Endothelial cell of umbilical vein (primary cell): ENCODE measurements at regions not wholly inside any gene's neighbourhood (a gene's known extent, or its start where the extent isn't known, plus 50 kb on each side); places are given as distances from the start of the nearest gene placed in this dataset.

Source experiments
- BruUV-seq: library from RNA; stranded (reverse); fragments of 400-500 nt; replicated peaks from 2 replicates; lab custom pipeline; 2021; lab: Mats Ljungman, UMichigan
- CTCF ChIA-PET: fragments of 300-600, 350-600 bp; sonication (Branson Sonifier 250); formaldehyde crosslinking; loops from one replicate; lab custom pipeline; 2021; ENCODE audit warnings: antibody characterized with exemption, inconsistent platforms; lab: Charles Lee
- POLR2A ChIA-PET: fragments of 300-600, 350-600 bp; sonication (Branson Sonifier 250); formaldehyde crosslinking; loops from one replicate; lab custom pipeline; 2021; ENCODE audit warnings: antibody characterized with exemption, inconsistent platforms; lab: Charles Lee
- DNase-seq: peaks from one replicate; pipeline ENCODE4 v3.0.0-alpha.2; 2011; ENCODE audit warnings: low read depth, low spot score
- FAIRE-seq: peaks from 2 replicates; lab custom pipeline; 2011; peaks lifted over from hg19 to GRCh38; lab: Jason Lieb, UNC
- H2AFZ ChIP-seq: 2 replicates; pipeline ENCODE4 v1.6.0; 2012; ENCODE audit warnings: low read depth, low read length, control low read depth, inconsistent platforms
- H3K27ac ChIP-seq: 2 replicates; pipeline ENCODE4 v1.5.1; 2011; ENCODE audit warnings: low read depth, mild to moderate bottlenecking, control low read depth, low read length, moderate library complexity; ENCODE audit not compliant: insufficient read depth
- H3K27me3 ChIP-seq, 2 experiments: 2 replicates each; pipeline versions ENCODE4 v1.6.0 to v1.6.1; 2011; ENCODE audit warnings: low read length in 2 of 2, mixed read lengths in 1 of 2; ENCODE audit not compliant: control insufficient read depth in 2 of 2, insufficient read depth in 2 of 2
- H3K36me3 ChIP-seq, 2 experiments: 2 replicates in 1 of 2; 3 replicates in 1 of 2; pipeline ENCODE4 v1.5.1; 2011; ENCODE audit warnings: low read length in 2 of 2, mild to moderate bottlenecking in 1 of 2, moderate library complexity in 1 of 2; ENCODE audit not compliant: control insufficient read depth in 2 of 2, insufficient read depth in 2 of 2; ENCODE audit errors: extremely low read depth in 1 of 2
- H3K4me1 ChIP-seq: 3 replicates; pipeline ENCODE4 v1.5.1; 2011; ENCODE audit warnings: mild to moderate bottlenecking, low read length; ENCODE audit not compliant: control insufficient read depth, insufficient read depth; ENCODE audit errors: extremely low read depth
- H3K4me2 ChIP-seq: 2 replicates; pipeline ENCODE4 v1.6.1; 2011; ENCODE audit warnings: low read length, control low read depth, mixed read lengths; ENCODE audit not compliant: insufficient read depth
- H3K4me3 ChIP-seq, 3 experiments: fragments of 200-600 bp in 1 of 3; sonication (generic), shearing (Covaris generic) in 1 of 3; replicated peaks in 1 of 3; 2 replicates each; pipeline ENCODE4 v1.5.1; 2011 to 2016; ENCODE audit warnings: control low read depth in 3 of 3, low read length in 3 of 3, mild to moderate bottlenecking in 2 of 3, inconsistent platforms in 1 of 3, low read depth in 1 of 3, moderate library complexity in 1 of 3; ENCODE audit not compliant: insufficient read depth in 1 of 3
- H3K79me2 ChIP-seq: 2 replicates; pipeline ENCODE4 v1.6.0; 2012; ENCODE audit warnings: low read length, inconsistent platforms; ENCODE audit not compliant: control insufficient read depth, insufficient read depth
- H3K9ac ChIP-seq: replicated peaks from 2 replicates; pipeline ENCODE3; 2011; ENCODE audit warnings: low read length, control low read depth; ENCODE audit not compliant: insufficient read depth; ENCODE audit errors: extremely low read depth
- H3K9me1 ChIP-seq: replicated peaks from 3 replicates; pipeline ENCODE4 v1.6.0; 2011; ENCODE audit warnings: mild to moderate bottlenecking, low read length; ENCODE audit not compliant: control insufficient read depth, insufficient read depth; ENCODE audit errors: extremely low read depth
- H3K9me3 ChIP-seq: replicated peaks from 2 replicates; pipeline ENCODE4 v1.5.1; 2012; ENCODE audit warnings: low read length, inconsistent platforms; ENCODE audit not compliant: control insufficient read depth, insufficient read depth
- H4K20me1 ChIP-seq: replicated peaks from 2 replicates; pipeline ENCODE3; 2011; ENCODE audit warnings: mild to moderate bottlenecking, low read length; ENCODE audit not compliant: control insufficient read depth, insufficient read depth; ENCODE audit errors: extremely low read depth
- EZH2 ChIP-seq: IDR thresholded peaks from 2 replicates; pipeline ENCODE4 v1.6.1; 2012; ENCODE audit warnings: borderline replicate concordance, low read depth, mild to moderate bottlenecking, moderate library complexity, low read length, inconsistent platforms; ENCODE audit not compliant: severe bottlenecking
- FOS ChIP-seq: IDR thresholded peaks from 2 replicates; pipeline ENCODE4 v1.6.1; 2011; ENCODE audit warnings: mild to moderate bottlenecking, low read length, moderate library complexity, borderline replicate concordance; ENCODE audit not compliant: insufficient read depth
- GATA2 ChIP-seq: IDR thresholded peaks from 2 replicates; pipeline ENCODE4 v1.7.0; 2011; ENCODE audit warnings: low read depth, mild to moderate bottlenecking, moderate library complexity, mixed read lengths, low read length; ENCODE audit not compliant: insufficient read length, insufficient read depth
- JUN ChIP-seq: IDR thresholded peaks from 2 replicates; pipeline ENCODE4 v1.6.1; 2011; ENCODE audit warnings: borderline replicate concordance, low read depth; ENCODE audit not compliant: insufficient read length, insufficient read depth
- MYC ChIP-seq: IDR thresholded peaks from one replicate; pipeline ENCODE4 v1.6.1; 2011; ENCODE audit warnings: mild to moderate bottlenecking, low read depth, low read length
- POLR2A ChIP-seq: IDR thresholded peaks from 2 replicates; pipeline ENCODE4 v1.6.1; 2012; ENCODE audit warnings: low read depth, mild to moderate bottlenecking, control low read depth, low read length
- POLR2AphosphoS5 ChIP-seq: IDR thresholded peaks from 2 replicates; pipeline ENCODE4 v1.6.1; 2012; ENCODE audit warnings: low read depth, mild to moderate bottlenecking, control low read depth, low read length, moderate library complexity; ENCODE audit not compliant: insufficient read depth
- dilution Hi-C: fragments of 300-500 bp; cut with MboI; formaldehyde crosslinking; loops from one replicate; pipeline ENCODE4 v1.15.0; 2019; ENCODE audit warnings: low sequenced_read_pairs; ENCODE audit not compliant: extremely low pct_ligation_motif_present
- intact Hi-C: fragments of 100-400 bp; cut with micrococcal nuclease; formaldehyde crosslinking; loops from one replicate; pipeline ENCODE4 v1.10.0; 2022
- TF ChIP-seq, protein P1 (sequence below): IDR thresholded peaks from 2 replicates; pipeline ENCODE4 v1.6.1; 2011; ENCODE audit not compliant: insufficient read depth, insufficient read length
- TF ChIP-seq, protein P2 (sequence below), 2 donors: IDR thresholded peaks; 1 replicate in 1 of 2; 2 replicates in 1 of 2; pipeline ENCODE4 v1.5.1; 2011; ENCODE audit warnings: low read length in 2 of 2, mild to moderate bottlenecking in 2 of 2, moderate library complexity in 2 of 2, control low read depth in 1 of 2, inconsistent platforms in 1 of 2, low read depth in 1 of 2; ENCODE audit not compliant: insufficient read depth in 1 of 2; ENCODE audit errors: extremely low read depth in 1 of 2

DNA sequence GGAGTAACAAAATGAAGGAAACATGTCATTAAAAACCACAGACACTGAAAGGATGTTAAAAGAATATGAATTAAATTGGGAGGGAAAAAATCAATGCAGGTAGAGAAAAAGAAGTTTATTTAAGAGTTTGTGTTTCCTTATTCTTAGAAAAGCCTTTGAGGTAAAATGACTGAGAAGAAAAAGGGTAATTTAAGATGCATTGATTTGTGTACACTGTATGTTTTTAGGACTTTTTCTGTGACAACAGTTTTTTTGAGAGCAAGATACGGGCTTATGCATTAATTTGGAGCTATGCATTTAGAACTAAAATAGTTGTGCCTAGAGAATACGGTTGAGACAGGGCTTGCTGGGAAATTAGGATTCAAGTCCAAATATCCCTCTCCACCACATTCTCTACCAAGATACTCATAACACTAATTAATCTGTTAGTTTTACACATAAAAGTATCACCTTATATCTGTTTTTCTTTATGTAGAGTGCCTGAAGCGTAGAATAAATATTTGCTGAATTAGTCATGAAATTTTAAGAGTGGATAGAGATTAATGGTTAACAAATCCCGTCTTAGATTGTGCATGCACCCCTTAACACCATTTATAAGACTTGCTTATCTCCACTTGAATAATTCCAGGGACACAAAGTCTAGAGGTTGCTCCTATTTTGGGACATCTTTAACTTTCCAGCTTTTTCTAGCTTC lies 232.5 kb downstream of the PCDH7 start:
- H3K9ac ChIP-seq, result no peak overlapping the region
- H3K27me3 ChIP-seq, result no peaks in the 10 kb centered on the region
- H3K79me2 ChIP-seq, result no peaks in the 10 kb centered on the region
- H4K20me1 ChIP-seq, result no peaks in the 10 kb centered on the region
- H3K4me2 ChIP-seq, result no peak overlapping the region
- BruUV-seq, result no TSS peak
- no peaks in the 10 kb centered on the region for H3K9me3 ChIP-seq
- H3K27ac ChIP-seq, result no peak overlapping the region
- no peaks in the 10 kb centered on the region for H3K36me3 ChIP-seq
- no peak overlapping the region for H3K4me3 ChIP-seq
- ChIA-PET POLR2A (interaction anchor here (0.6 kb wide), 1 partner anchor 1463 kb away, joined by 8 read pairs; no protein-coding TSS in a partner anchor), CTCF (interaction anchor here (1.0 kb wide), 1 partner anchor 16 kb away, joined by 3 read pairs; no protein-coding TSS in a partner anchor)
- DNase-seq (no peak), FAIRE-seq (peak; percentile 44)
- dilution Hi-C loops (no loop called here), intact Hi-C loops (no loop called here)
- H3K9me1 ChIP-seq, result no peaks in the 10 kb centered on the region
- no peak overlapping the region for H2AFZ ChIP-seq
- no peak for TF ChIP-seq FOS
- no peak for TF ChIP-seq POLR2A
- TF ChIP-seq GATA2, result no peak
- TF ChIP-seq, protein P1, sequence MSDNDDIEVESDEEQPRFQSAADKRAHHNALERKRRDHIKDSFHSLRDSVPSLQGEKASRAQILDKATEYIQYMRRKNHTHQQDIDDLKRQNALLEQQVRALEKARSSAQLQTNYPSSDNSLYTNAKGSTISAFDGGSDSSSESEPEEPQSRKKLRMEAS, result no peak
- no peak for TF ChIP-seq EZH2
- peaks cover 4% of the 10 kb centered on the region for H3K4me1 ChIP-seq

DNA sequence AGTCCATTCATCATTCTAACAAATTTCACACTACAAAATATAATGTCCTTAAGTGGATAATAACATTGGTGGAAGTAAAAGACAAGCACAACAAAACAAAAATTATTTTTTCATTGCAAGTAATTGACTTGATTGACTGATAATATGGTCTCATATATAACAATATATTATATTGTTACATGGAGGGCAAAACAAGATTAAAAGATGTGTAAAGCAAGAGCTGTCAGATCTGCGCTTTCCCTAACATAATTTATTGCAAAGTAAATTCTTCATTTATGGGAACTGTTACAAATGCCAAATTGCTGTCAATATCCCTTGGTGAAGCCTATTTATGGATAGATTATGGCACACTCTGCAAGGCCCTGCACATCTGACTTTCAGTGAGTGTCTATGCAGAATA lies 233.6 kb downstream of the PCDH7 start:
- DNase-seq, result no peak
- Histone ChIP-seq H3K9me3 (no peaks in the 10 kb centered on the region), H3K36me3 (no peaks in the 10 kb centered on the region), H3K27me3 (no peaks in the 10 kb centered on the region), H3K4me1 (no peaks in the 10 kb centered on the region), H3K79me2 (no peaks in the 10 kb centered on the region), H2AFZ (no peak overlapping the region), H3K9ac (no peak overlapping the region), H3K27ac (no peak overlapping the region), H3K9me1 (no peaks in the 10 kb centered on the region), H3K4me2 (no peak overlapping the region), H3K4me3 (no peak overlapping the region), H4K20me1 (no peaks in the 10 kb centered on the region)
- ChIA-PET POLR2A (no interaction called here), CTCF (no interaction called here)
- intact Hi-C loops, result no loop called here
- TF ChIP-seq JUN (no peak), POLR2A (no peak), GATA2 (no peak), MYC (no peak), EZH2 (no peak), POLR2AphosphoS5 (no peak), FOS (no peak)
- TF ChIP-seq, protein P2, sequence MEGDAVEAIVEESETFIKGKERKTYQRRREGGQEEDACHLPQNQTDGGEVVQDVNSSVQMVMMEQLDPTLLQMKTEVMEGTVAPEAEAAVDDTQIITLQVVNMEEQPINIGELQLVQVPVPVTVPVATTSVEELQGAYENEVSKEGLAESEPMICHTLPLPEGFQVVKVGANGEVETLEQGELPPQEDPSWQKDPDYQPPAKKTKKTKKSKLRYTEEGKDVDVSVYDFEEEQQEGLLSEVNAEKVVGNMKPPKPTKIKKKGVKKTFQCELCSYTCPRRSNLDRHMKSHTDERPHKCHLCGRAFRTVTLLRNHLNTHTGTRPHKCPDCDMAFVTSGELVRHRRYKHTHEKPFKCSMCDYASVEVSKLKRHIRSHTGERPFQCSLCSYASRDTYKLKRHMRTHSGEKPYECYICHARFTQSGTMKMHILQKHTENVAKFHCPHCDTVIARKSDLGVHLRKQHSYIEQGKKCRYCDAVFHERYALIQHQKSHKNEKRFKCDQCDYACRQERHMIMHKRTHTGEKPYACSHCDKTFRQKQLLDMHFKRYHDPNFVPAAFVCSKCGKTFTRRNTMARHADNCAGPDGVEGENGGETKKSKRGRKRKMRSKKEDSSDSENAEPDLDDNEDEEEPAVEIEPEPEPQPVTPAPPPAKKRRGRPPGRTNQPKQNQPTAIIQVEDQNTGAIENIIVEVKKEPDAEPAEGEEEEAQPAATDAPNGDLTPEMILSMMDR (IDR thresholded peaks at IDR 0.05; ENCODE audit: extremely low read depth in 1 of 2, insufficient read depth in 1 of 2, low read depth in 1 of 2, low read length in 2 of 2), result no peak
- TF ChIP-seq, protein P1, result no peak
- no peak for FAIRE-seq
- no TSS peak for BruUV-seq
- dilution Hi-C loops, result no loop called here
